Fibroblast of the aortic adventitia (primary cell): ENCODE measurements at regions not wholly inside any gene's neighbourhood (a gene's known extent, or its start where the extent isn't known, plus 50 kb on each side); places are given as distances from the start of the nearest gene placed in this dataset.

ENCODE experiments used
- DNase-seq: peaks from one replicate; pipeline ENCODE4 v3.0.0-alpha.2; 2010; ENCODE audit warnings: low read depth
- H3K4me3 ChIP-seq: 2 replicates; pipeline ENCODE4 v1.5.1; 2011; ENCODE audit warnings: low read depth, mild to moderate bottlenecking, control low read depth, low read length, moderate library complexity
- TF ChIP-seq, protein P1 (sequence below): IDR thresholded peaks from 2 replicates; pipeline ENCODE4 v1.5.1; 2011; ENCODE audit warnings: mild to moderate bottlenecking, low read length, control low read depth, inconsistent platforms; ENCODE audit not compliant: insufficient read depth

DNA sequence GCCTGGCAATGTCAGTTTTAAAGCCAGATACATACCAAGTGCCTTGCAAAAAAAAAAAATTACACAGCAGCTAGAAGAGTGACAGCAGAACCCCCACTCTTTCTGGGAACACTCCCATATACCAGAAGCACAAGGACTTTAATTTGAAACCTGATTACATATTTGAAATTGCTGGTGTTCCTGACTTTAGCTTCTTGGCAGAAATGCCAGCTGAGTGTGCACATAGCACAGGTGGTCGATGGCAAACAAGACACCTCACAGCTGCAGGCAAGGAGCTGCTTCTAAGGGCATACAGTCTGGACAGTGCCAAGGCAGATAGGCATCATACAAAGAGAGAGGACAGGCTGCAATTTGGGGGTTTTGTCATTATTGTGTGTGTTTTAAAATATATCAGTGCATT is 150.7 kb upstream of the SGK1 start:
- no peak for DNase-seq
- TF ChIP-seq, protein P1, sequence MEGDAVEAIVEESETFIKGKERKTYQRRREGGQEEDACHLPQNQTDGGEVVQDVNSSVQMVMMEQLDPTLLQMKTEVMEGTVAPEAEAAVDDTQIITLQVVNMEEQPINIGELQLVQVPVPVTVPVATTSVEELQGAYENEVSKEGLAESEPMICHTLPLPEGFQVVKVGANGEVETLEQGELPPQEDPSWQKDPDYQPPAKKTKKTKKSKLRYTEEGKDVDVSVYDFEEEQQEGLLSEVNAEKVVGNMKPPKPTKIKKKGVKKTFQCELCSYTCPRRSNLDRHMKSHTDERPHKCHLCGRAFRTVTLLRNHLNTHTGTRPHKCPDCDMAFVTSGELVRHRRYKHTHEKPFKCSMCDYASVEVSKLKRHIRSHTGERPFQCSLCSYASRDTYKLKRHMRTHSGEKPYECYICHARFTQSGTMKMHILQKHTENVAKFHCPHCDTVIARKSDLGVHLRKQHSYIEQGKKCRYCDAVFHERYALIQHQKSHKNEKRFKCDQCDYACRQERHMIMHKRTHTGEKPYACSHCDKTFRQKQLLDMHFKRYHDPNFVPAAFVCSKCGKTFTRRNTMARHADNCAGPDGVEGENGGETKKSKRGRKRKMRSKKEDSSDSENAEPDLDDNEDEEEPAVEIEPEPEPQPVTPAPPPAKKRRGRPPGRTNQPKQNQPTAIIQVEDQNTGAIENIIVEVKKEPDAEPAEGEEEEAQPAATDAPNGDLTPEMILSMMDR, result no peak
- H3K4me3 ChIP-seq, result no peak overlapping the region

DNA sequence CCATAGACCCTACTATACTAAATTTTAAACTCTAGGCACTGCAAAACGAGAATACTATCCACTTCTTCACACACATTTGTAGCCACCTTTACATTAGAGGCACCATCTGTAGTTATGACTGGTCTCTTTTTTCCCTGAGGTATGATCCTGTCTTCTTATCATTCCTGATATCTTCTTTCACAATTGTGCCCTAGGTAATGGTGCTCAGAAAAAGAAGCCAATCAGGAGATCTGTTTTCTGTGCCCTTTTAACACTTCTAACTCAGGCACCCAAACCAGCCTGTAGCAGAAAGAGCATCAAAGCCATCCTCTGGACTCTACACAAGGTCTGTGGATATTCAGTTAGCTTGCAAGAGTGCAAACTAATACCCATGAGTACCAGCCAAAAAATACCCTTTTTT is 149.7 kb upstream of the SGK1 start:
- DNase-seq, result no peak
- H3K4me3 ChIP-seq, result no peak overlapping the region
- TF ChIP-seq, protein P1, result no peak

DNA sequence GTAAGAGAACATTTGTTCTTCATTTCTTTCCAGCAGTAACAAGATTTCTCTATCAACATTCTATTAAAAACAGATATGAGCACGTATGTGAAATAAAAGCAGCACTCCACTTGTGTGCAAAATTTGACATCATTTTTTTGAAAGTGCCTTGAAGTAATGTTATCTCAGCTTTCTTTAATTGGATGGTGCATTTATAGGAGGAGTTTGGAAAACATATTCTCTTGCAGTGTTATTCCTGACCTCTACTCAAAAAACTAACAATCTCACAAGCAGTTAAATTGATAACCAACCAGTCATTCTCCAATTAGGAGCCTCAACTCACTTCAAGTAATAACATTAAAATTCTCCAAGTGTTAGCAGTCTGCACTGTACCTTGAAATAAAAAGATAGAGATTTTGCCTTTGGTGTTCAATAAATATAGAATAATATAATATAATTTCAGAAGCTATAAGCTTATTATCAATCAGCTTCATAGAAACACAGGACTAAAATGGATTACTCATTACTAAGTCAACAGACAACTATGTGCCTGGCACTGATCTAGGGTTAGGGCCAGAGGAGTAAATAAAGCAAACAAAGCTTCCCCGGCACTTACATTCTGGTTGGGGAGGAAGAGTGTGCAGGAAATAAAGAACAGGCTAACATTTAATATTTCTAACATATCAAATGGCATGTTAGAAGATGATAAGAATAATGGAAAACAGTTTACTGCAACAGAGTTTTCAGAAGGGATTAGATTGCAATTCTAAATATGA is 149.0 kb upstream of the SGK1 start:
- TF ChIP-seq, protein P1, result no peak
- H3K4me3 ChIP-seq, result no peak overlapping the region
- peak; percentile 34 for DNase-seq

DNA sequence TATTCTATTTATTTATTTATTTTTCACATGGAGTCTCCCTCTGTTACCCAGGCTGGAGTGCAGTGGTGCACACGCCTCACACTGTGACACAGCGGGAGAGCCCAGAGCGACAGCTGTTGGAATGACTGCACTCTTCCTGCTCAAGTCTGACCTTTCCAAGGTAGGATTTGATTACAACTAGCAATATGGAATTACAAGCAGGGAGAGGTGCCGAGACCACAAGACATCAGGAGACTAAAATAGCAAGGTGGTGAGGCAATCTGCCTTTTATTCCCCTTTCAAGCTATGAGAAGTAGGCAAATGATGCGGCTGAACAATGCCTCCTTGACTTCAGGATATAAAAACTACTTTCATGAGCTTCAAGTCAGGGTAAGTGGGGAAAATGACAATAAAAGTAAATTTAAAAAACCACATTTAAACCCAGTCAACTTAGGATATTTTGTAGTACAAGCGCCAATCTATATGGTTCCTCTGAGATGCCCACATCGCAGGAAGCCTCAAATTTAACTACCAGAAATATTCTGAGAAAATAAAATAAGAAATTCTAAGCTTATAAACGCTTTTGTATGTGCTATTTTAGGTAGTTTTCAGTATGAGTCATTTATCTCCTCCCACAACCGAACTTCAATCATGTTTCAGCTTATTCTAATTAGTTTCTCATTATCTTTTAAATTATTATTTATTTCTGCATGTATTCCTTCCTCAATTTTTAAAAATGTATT is 146.9 kb upstream of the SGK1 start:
- TF ChIP-seq, protein P1, result no peak
- peak; percentile 54 for DNase-seq
- H3K4me3 ChIP-seq, result no peak overlapping the region

DNA sequence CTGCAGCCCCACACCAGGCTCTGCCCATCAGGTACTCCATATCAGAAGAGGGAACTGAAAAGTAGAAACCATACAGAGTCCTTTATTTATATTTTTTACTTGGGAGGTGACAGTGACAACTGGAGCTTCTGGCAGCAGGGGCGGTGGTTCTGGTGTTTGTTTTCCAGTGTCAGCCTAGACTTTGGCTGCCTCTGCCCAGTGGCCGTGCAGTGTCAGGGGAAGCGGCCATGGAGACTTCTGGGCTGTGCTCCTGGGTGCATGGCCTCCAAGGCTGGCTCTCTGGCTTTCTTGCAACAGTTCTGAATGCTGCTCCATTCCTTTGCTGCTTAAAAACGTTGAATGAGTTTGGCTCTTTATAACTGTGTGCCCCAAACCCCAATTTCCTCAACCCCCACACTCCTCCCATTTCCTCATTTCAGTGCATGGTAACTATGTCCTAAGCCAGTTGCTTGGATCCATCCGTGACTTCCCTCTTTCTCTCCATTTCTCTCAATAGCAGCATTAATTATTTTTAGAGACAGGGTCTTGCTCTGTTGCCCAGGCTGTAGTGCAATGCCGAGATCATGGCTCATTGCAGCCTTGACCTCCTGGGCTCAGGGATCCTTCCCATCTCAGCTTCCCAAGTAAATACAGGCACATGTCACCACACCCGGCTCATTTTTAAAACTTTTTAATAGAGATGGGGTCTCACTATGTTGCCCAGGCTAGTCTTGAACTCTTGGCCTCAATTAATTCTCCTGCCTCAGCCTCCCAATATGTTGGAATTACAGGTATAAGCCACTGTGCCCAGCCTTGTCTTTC is 141.1 kb upstream of the SGK1 start:
- TF ChIP-seq, protein P1, result no peak
- H3K4me3 ChIP-seq, result no peak overlapping the region
- DNase-seq, result no peak

DNA sequence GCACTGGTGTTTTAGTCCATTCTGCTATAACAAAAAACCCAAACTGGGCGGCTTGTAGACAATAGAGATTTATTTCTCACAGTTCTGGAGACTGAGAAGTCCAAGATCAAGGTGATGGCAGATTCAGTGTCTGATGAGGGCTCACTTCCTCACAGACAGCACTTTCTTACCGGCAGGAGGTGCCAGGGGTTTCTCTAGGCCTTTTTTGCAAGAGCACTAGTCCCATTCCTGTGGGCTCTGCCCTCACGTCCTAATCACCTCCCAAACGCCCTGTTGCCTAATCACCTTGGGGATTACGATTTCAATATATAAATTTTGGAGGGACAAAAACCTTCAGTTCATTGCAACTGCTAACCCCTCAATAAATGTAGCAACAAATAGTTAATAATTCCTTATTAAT is 140.0 kb upstream of the SGK1 start:
- H3K4me3 ChIP-seq, result no peak overlapping the region
- TF ChIP-seq, protein P1, result no peak
- no peak for DNase-seq
